ENCODE measurements at regions not wholly inside any gene's neighbourhood (a gene's known extent, or its start where the extent isn't known, plus 50 kb on each side); places are given as distances from the start of the nearest gene placed in this dataset.

DNA sequence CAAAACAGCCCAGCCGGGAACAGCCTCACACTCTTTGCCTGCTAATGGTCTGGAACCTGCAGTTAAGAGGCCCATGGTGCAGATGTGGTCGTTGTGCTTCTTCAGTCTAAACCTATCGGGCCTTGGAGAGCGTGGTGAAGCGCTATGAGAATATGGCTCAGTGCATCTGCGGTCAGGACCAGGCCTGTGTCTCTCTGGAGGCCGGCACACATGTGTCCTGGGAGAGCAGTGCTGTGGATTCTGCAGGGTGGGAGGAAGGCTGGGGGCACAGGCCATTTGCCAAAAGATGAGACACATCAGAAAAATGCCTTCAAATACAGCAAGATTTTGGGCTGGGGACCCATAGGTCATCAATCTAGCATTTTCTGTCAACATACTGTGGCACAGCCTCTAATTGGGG lies 231.5 kb upstream of the GLI3 start:
- H3K4me3 ChIP-seq (ENCODE audit: low read depth in 2 of 2, low read length in 1 of 2): no peak overlapping the region
- no peaks in the 10 kb centered on the region for H3K9me3 ChIP-seq
- H3K4me1 ChIP-seq (ENCODE audit: control insufficient read depth in 1 of 2, insufficient read depth in 2 of 2, low read depth in 1 of 2, low read length in 1 of 2): no peaks in the 10 kb centered on the region
- under 1% methylated on average over 7 of the region's 7 CpGs for WGBS (ENCODE audit: low lambda C conversion rate)
- H3K27me3 ChIP-seq (ENCODE audit: insufficient read depth): peaks cover 10% of the 10 kb centered on the region
- H3K36me3 ChIP-seq (replicated peaks in 1 of 2; ENCODE audit: control insufficient read depth in 1 of 2, insufficient read depth in 2 of 2, low read length in 1 of 2): no peaks in the 10 kb centered on the region
- POLR2A ChIA-PET: no interaction called here
- TF ChIP-seq RFX5 (IDR thresholded peaks at IDR 0.05; ENCODE audit: low read length) (no peak), TEAD4 (IDR thresholded peaks at IDR 0.05; ENCODE audit: borderline replicate concordance, insufficient read depth) (no peak), RXRA (IDR thresholded peaks at IDR 0.05; ENCODE audit: borderline replicate concordance, low read depth) (no peak), TCF12 (IDR thresholded peaks at IDR 0.05) (no peak), EP300 (IDR thresholded peaks at IDR 0.05; ENCODE audit: borderline replicate concordance in 1 of 2, low read depth in 1 of 2, low read length in 1 of 2) (no peak), SMC3 (IDR thresholded peaks at IDR 0.05; ENCODE audit: low read depth, low read length) (no peak), GATA2 (CRISPR knock-in tag; IDR thresholded peaks at IDR 0.05) (no peak), FOXJ3 (CRISPR knock-in tag; IDR thresholded peaks at IDR 0.05) (no peak), FOSL2 (IDR thresholded peaks at IDR 0.05; ENCODE audit: borderline replicate concordance, low read depth) (no peak), CHD2 (IDR thresholded peaks at IDR 0.05; ENCODE audit: low read length, partially characterized antibody) (no peak), NFIC (IDR thresholded peaks at IDR 0.05; ENCODE audit: borderline replicate concordance) (no peak), NRF1 (IDR thresholded peaks at IDR 0.05; ENCODE audit: low read depth, low read length) (no peak), YY1 (IDR thresholded peaks at IDR 0.05; ENCODE audit: low read depth) (no peak)
- TF ChIP-seq, protein P1, sequence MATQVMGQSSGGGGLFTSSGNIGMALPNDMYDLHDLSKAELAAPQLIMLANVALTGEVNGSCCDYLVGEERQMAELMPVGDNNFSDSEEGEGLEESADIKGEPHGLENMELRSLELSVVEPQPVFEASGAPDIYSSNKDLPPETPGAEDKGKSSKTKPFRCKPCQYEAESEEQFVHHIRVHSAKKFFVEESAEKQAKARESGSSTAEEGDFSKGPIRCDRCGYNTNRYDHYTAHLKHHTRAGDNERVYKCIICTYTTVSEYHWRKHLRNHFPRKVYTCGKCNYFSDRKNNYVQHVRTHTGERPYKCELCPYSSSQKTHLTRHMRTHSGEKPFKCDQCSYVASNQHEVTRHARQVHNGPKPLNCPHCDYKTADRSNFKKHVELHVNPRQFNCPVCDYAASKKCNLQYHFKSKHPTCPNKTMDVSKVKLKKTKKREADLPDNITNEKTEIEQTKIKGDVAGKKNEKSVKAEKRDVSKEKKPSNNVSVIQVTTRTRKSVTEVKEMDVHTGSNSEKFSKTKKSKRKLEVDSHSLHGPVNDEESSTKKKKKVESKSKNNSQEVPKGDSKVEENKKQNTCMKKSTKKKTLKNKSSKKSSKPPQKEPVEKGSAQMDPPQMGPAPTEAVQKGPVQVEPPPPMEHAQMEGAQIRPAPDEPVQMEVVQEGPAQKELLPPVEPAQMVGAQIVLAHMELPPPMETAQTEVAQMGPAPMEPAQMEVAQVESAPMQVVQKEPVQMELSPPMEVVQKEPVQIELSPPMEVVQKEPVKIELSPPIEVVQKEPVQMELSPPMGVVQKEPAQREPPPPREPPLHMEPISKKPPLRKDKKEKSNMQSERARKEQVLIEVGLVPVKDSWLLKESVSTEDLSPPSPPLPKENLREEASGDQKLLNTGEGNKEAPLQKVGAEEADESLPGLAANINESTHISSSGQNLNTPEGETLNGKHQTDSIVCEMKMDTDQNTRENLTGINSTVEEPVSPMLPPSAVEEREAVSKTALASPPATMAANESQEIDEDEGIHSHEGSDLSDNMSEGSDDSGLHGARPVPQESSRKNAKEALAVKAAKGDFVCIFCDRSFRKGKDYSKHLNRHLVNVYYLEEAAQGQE (IDR thresholded peaks at IDR 0.05; ENCODE audit: low read depth, low read length): no peak
- TF ChIP-seq, protein P2, sequence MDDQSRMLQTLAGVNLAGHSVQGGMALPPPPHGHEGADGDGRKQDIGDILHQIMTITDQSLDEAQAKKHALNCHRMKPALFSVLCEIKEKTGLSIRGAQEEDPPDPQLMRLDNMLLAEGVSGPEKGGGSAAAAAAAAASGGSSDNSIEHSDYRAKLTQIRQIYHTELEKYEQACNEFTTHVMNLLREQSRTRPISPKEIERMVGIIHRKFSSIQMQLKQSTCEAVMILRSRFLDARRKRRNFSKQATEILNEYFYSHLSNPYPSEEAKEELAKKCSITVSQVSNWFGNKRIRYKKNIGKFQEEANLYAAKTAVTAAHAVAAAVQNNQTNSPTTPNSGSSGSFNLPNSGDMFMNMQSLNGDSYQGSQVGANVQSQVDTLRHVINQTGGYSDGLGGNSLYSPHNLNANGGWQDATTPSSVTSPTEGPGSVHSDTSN (IDR thresholded peaks at IDR 0.05): no peak
- H3K9me2 ChIP-seq: no peaks in the 10 kb centered on the region
- H3K79me2 ChIP-seq (ENCODE audit: insufficient read depth): no peaks in the 10 kb centered on the region
- H3F3A ChIP-seq (replicated peaks; ENCODE audit: insufficient read depth): no peaks in the 10 kb centered on the region
- H2AFZ ChIP-seq (ENCODE audit: low read depth): no peak overlapping the region
- H3K9ac ChIP-seq: no peak overlapping the region
- no peak for DNase-seq
- CTCF ChIA-PET: no interaction called here
- H4K20me1 ChIP-seq (ENCODE audit: insufficient read depth): no peaks in the 10 kb centered on the region
- H3K27ac ChIP-seq (ENCODE audit: low read depth in 2 of 2, low read length in 1 of 2): no peak overlapping the region
- H3K4me2 ChIP-seq: no peak overlapping the region

DNA sequence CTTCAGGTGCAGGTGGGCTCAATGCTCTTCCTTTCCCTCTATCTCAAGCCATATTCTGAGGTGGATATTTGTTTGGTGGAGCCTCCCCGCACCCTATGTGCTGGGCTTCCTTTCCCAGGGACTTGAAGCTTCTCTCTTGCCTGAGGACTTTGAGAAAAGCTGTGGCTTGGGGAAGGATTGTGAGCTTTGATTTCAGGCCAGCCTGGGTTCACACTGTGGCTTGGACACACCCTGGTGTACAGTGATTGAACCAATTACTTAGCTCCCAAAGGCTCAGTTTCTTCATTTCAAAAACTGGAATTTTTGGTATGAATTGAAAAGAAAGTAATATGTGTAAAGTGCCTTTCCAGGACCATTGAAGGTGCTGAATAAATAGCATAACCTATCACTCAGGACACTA lies 224.5 kb upstream of the GLI3 start:
- H3K27me3 ChIP-seq (ENCODE audit: insufficient read depth): peaks cover 16% of the 10 kb centered on the region
- no peaks in the 10 kb centered on the region for H3F3A ChIP-seq (replicated peaks; ENCODE audit: insufficient read depth)
- no peaks in the 10 kb centered on the region for H3K4me1 ChIP-seq (ENCODE audit: control insufficient read depth in 1 of 2, insufficient read depth in 2 of 2, low read depth in 1 of 2, low read length in 1 of 2)
- no peak overlapping the region for H3K9ac ChIP-seq
- H3K4me3 ChIP-seq (ENCODE audit: low read depth in 2 of 2, low read length in 1 of 2): no peak overlapping the region
- no peak overlapping the region for H2AFZ ChIP-seq (ENCODE audit: low read depth)
- H3K27ac ChIP-seq (ENCODE audit: low read depth in 2 of 2, low read length in 1 of 2): no peak overlapping the region
- H3K9me3 ChIP-seq: no peaks in the 10 kb centered on the region
- ChIA-PET CTCF (no interaction called here), POLR2A (no interaction called here)
- no peaks in the 10 kb centered on the region for H3K9me2 ChIP-seq
- H3K36me3 ChIP-seq (replicated peaks in 1 of 2; ENCODE audit: control insufficient read depth in 1 of 2, insufficient read depth in 2 of 2, low read length in 1 of 2): no peaks in the 10 kb centered on the region
- 0 out of 2 replicates have a peak, but pooled peaks cover 3% of the 10 kb centered on the region for H4K20me1 ChIP-seq (ENCODE audit: insufficient read depth)
- H3K4me2 ChIP-seq: no peak overlapping the region
- no peak for DNase-seq
- TF ChIP-seq RFX5 (IDR thresholded peaks at IDR 0.05; ENCODE audit: low read length) (no peak), TEAD4 (IDR thresholded peaks at IDR 0.05; ENCODE audit: borderline replicate concordance, insufficient read depth) (no peak), RCOR1 (IDR thresholded peaks at IDR 0.05; ENCODE audit: low read length) (no peak), ELF1 (IDR thresholded peaks at IDR 0.05) (no peak), SMC3 (IDR thresholded peaks at IDR 0.05; ENCODE audit: low read depth, low read length) (no peak), MEF2A (IDR thresholded peaks at IDR 0.05; ENCODE audit: borderline replicate concordance, low read depth) (no peak)
- TF ChIP-seq, protein P3, sequence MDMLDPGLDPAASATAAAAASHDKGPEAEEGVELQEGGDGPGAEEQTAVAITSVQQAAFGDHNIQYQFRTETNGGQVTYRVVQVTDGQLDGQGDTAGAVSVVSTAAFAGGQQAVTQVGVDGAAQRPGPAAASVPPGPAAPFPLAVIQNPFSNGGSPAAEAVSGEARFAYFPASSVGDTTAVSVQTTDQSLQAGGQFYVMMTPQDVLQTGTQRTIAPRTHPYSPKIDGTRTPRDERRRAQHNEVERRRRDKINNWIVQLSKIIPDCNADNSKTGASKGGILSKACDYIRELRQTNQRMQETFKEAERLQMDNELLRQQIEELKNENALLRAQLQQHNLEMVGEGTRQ (IDR thresholded peaks at IDR 0.05; ENCODE audit: borderline replicate concordance, low read depth, low read length): no peak
- TF ChIP-seq, protein P4, sequence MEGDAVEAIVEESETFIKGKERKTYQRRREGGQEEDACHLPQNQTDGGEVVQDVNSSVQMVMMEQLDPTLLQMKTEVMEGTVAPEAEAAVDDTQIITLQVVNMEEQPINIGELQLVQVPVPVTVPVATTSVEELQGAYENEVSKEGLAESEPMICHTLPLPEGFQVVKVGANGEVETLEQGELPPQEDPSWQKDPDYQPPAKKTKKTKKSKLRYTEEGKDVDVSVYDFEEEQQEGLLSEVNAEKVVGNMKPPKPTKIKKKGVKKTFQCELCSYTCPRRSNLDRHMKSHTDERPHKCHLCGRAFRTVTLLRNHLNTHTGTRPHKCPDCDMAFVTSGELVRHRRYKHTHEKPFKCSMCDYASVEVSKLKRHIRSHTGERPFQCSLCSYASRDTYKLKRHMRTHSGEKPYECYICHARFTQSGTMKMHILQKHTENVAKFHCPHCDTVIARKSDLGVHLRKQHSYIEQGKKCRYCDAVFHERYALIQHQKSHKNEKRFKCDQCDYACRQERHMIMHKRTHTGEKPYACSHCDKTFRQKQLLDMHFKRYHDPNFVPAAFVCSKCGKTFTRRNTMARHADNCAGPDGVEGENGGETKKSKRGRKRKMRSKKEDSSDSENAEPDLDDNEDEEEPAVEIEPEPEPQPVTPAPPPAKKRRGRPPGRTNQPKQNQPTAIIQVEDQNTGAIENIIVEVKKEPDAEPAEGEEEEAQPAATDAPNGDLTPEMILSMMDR (IDR thresholded peaks at IDR 0.05): no peak
- H3K79me2 ChIP-seq (ENCODE audit: insufficient read depth): no peaks in the 10 kb centered on the region
- 0% methylated on average over 1 of the region's 1 CpG for WGBS (ENCODE audit: low lambda C conversion rate)

Measured in SK-N-SH (cell line).